GM12891 (cell line): ENCODE measurements at regions not wholly inside any gene's neighbourhood (a gene's known extent, or its start where the extent isn't known, plus 50 kb on each side); places are given as distances from the start of the nearest gene placed in this dataset.

ENCODE experiments used
- DNase-seq: peaks from one replicate; pipeline ENCODE4 v3.0.0; 2011; ENCODE audit warnings: low spot score; ENCODE audit not compliant: insufficient read length
- FAIRE-seq: peaks from 2 replicates; lab custom pipeline; 2011; peaks lifted over from hg19 to GRCh38; lab: Jason Lieb, UNC
- PAX5 ChIP-seq: IDR thresholded peaks from 2 replicates; pipeline ENCODE4 v1.6.1; 2011; ENCODE audit warnings: low read length, moderate library complexity, mild to moderate bottlenecking; ENCODE audit not compliant: insufficient read depth, severe bottlenecking
- POLR2A ChIP-seq: IDR thresholded peaks from 2 replicates; pipeline ENCODE4 v1.6.1; 2011; ENCODE audit warnings: low read depth, low read length, control low read depth
- POLR2AphosphoS5 ChIP-seq: IDR thresholded peaks from 2 replicates; pipeline ENCODE4 v1.6.1; 2011; ENCODE audit warnings: low read depth, low read length, control low read depth
- POU2F2 ChIP-seq: IDR thresholded peaks from 2 replicates; pipeline ENCODE4 v1.6.1; 2011; ENCODE audit warnings: low read depth, mild to moderate bottlenecking, control low read depth, low read length, moderate library complexity
- SPI1 ChIP-seq: IDR thresholded peaks from 2 replicates; pipeline ENCODE4 v1.6.1; 2011; ENCODE audit warnings: low read depth, low read length, control low read depth
- TAF1 ChIP-seq: IDR thresholded peaks from 2 replicates; pipeline ENCODE4 v1.6.1; 2011; ENCODE audit warnings: low read depth, low read length, control low read depth

DNA sequence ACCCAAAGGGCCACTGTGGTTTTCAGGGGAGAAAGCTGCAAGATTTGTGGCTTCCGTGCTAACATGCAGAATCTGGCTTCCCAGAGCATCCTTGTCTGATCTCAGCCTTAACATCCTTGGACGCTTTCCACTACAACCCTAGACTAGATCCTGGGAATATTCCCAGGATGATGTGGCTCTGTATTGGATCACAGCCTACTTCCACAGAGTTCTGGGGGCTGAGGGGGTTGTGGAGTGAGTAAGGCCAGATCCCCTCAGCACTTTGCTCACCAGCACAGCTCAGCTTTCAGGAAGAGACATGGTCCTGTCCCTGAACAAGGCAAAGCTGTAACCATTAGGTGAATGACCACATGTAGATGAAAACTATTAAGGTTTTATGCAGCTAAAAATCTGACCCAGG, 241.3 kb upstream of the MYO3A start:
- FAIRE-seq = no peak
- no peak for DNase-seq
- no peak for TF ChIP-seq TAF1
- no peak for TF ChIP-seq POU2F2
- no peak for TF ChIP-seq POLR2AphosphoS5
- TF ChIP-seq POLR2A = no peak
- TF ChIP-seq SPI1 = no peak
- TF ChIP-seq PAX5 = no peak

- FAIRE-seq = no peak
- DNase-seq = no peak
These were observed 239.7 kb upstream of the MYO3A start for GRCh38 chr10:25694206-25694933.

DNA sequence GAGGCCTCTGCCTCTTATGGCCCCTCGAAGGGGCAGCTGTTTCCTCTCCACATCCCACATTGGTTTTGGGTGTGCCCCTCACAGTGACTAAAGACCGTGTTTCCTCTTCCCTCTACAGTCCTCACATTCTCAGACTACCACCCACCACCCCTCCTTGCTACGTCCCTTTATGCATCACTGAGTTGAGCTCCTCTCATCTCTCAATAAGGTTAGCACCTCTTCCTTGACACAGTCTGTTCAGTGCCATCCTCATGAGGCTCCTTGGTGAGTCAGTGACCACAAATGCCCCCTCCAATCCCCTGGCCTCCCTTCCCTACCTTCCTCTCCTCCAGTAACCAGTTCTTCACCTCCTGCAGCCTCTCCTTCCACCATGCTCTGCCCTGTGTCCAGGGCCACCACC, 239.1 kb upstream of the MYO3A start:
- FAIRE-seq = no peak
- DNase-seq = no peak
- TF ChIP-seq POU2F2 (no peak), POLR2AphosphoS5 (no peak), PAX5 (no peak), POLR2A (no peak), SPI1 (no peak), TAF1 (no peak)

More at GRCh38 chr10:25694206-25694933, 239.7 kb upstream of the MYO3A start:
- TF ChIP-seq POLR2A (no peak), SPI1 (no peak), PAX5 (no peak), POLR2AphosphoS5 (no peak), TAF1 (no peak), POU2F2 (no peak)

DNA sequence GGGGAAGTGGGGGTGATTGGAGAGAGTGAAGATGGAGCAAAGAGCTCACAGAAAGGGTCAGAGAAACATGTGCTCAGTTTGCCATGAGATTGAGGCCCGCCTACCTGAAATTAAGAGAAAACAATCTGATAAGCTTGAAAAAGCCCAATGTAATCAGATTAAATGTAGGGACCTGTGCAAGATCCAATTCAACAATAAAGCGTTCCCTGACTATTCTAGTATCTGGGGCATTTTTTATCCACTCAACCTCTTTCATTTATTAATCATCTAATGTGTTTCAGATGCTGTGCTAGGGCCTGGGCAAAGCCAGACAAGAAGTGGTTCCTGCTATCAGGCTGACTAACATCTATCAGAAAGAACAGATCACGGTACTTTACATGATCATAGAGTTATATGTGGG, 238.4 kb upstream of the MYO3A start:
- no peak for DNase-seq
- no peak for FAIRE-seq
- TF ChIP-seq POLR2A (no peak), TAF1 (no peak), POU2F2 (no peak), POLR2AphosphoS5 (no peak), SPI1 (no peak), PAX5 (no peak)

DNA sequence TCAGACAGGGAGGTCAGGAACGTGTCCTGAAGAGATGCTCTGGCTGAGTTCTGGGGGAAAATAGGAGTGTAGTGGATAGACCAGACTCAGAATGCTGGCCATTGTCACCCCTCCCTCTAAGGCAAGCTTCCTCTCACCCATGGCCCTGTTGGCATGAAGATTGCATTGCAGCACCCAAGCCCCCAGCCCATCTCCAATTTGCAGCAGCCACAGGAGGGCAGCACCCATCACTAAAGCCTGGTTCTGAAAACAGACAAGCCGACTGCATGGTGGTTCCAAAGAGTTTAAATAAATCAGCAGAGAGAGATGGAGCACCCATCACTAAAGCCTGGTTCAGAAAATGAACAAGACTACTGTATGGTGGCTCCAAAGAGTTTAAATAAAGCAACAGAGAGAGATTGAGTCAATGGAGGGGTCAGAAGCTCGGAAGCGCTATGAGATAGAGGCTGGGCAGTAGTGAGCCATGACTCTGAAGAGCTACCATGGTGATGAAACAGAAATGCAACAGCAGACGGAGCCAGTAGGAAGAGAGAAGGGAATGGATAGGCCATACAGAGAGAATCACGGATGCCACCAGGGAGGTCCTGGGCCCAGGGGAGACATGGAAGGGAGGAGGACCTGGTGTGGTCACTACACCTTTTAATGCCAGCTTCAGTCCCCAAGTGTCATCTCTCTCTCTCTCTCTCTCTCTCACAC, 237.9 kb upstream of the MYO3A start:
- TF ChIP-seq POLR2A = no peak
- no peak for TF ChIP-seq POU2F2
- TF ChIP-seq POLR2AphosphoS5 = no peak
- no peak for TF ChIP-seq TAF1
- no peak for TF ChIP-seq PAX5
- no peak for DNase-seq
- no peak for FAIRE-seq

DNA sequence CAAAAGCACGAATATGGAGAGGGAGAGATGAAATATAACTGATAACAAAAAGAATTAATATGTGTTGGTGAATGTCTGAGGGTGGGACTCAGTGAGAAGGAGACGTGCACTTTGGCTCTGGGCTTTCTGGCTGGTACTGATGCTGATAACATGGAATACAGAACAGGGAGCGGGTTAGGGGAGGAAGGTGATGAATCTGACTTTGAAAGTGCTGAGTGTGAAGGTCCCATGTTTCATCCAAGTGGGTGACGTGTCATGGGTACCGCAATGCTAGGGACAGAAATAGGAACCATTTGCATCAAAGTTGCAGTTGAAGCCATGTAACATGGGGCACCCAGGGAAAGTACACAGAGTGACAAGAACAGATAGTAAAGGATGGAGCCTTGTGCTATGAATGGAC, 236.6 kb upstream of the MYO3A start:
- no peak for FAIRE-seq
- TF ChIP-seq POU2F2 (no peak), POLR2A (no peak), POLR2AphosphoS5 (no peak), TAF1 (no peak), SPI1 (no peak), PAX5 (no peak)
- no peak for DNase-seq

DNA sequence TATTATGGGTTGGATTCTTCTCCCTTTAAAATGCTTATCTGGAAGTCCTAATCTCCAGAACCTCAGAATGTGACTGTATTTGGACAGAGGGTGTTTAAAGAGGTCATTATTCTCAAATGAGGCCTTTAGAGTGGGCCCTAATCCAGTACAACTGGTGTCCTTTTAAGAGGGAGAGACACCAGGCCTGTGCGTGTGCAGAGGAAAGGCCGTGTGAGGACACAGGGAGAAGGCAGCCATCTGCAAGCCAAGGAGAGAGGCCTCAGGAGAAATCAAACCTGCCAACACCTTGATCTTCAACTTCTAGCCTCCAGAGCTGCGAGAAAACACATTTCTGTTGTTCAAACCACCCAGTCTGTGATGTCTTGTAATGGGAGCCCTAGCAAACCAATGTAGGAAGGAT, 235.4 kb upstream of the MYO3A start:
- FAIRE-seq = no peak
- TF ChIP-seq POLR2AphosphoS5 (no peak), TAF1 (no peak), POU2F2 (no peak), POLR2A (no peak), PAX5 (no peak), SPI1 (no peak)
- no peak for DNase-seq

GRCh38 chr10:25699631-25700030, 234.4 kb upstream of the MYO3A start:
- FAIRE-seq = no peak
- TF ChIP-seq POLR2AphosphoS5 (no peak), POLR2A (no peak), PAX5 (no peak), SPI1 (no peak), TAF1 (no peak), POU2F2 (no peak)
- DNase-seq = no peak

- no peak for DNase-seq
- TF ChIP-seq TAF1 = no peak
- no peak for TF ChIP-seq POLR2AphosphoS5
- TF ChIP-seq POU2F2 = no peak
- TF ChIP-seq PAX5 = no peak
- TF ChIP-seq SPI1 = no peak
- no peak for TF ChIP-seq POLR2A
- FAIRE-seq = no peak
These were observed 232.4 kb upstream of the MYO3A start for GRCh38 chr10:25701652-25702051.
